H1 (cell line): ENCODE measurements at regions not wholly inside any gene's neighbourhood (a gene's known extent, or its start where the extent isn't known, plus 50 kb on each side); places are given as distances from the start of the nearest gene placed in this dataset.
A peak's percentile ranks its signal among the peaks of the same experiment; 100 is the strongest.

ENCODE experiments used
- CTCF ChIA-PET: fragments of 300-600 bp; sonication (Branson Sonifier 250); formaldehyde crosslinking; loops from one replicate; lab custom pipeline; 2021; ENCODE audit not compliant: partially characterized antibody; lab: Charles Lee
- POLR2A ChIA-PET: fragments of 300-600 bp; sonication (Branson Sonifier 250); formaldehyde crosslinking; loops from one replicate; lab custom pipeline; 2021; ENCODE audit warnings: inconsistent platforms; ENCODE audit not compliant: partially characterized antibody; lab: Charles Lee
- DNase-seq, 2 experiments: peaks; one replicate each; pipeline versions ENCODE4 v3.0.0 to v3.0.0-alpha.2; 2010 to 2022; ENCODE audit warnings: low spot score in 2 of 2, low read depth in 1 of 2, mixed read lengths in 1 of 2
- FAIRE-seq: peaks from 2 replicates; lab custom pipeline; 2011; peaks lifted over from hg19 to GRCh38; lab: Jason Lieb, UNC
- H2AFZ ChIP-seq: 2 replicates; pipeline ENCODE4 v1.8.1; 2012; ENCODE audit warnings: low read length, inconsistent platforms
- H2AK5ac ChIP-seq: 2 replicates; pipeline ENCODE4 v1.6.1; 2013; ENCODE audit warnings: low read depth, low read length
- H2BK120ac ChIP-seq: replicated peaks from 2 replicates; pipeline ENCODE3; 2013; ENCODE audit warnings: low read depth, low read length, inconsistent platforms
- H2BK12ac ChIP-seq: 2 replicates; pipeline ENCODE4 v1.6.1; 2013; ENCODE audit warnings: low read depth, low read length
- H2BK15ac ChIP-seq: 2 replicates; pipeline ENCODE4 v1.6.1; 2013; ENCODE audit warnings: low read length
- H2BK20ac ChIP-seq: 2 replicates; pipeline ENCODE4 v1.6.1; 2013; ENCODE audit warnings: low read length
- H2BK5ac ChIP-seq: 2 replicates; pipeline ENCODE4 v1.6.1; 2013; ENCODE audit warnings: low read depth, low read length
- H3K14ac ChIP-seq: 2 replicates; pipeline ENCODE4 v1.6.1; 2013; ENCODE audit warnings: inconsistent platforms; ENCODE audit not compliant: insufficient read length
- H3K18ac ChIP-seq: 2 replicates; pipeline ENCODE4 v1.6.1; 2013; ENCODE audit warnings: low read length; ENCODE audit errors: extremely low read depth
- H3K23ac ChIP-seq: 2 replicates; pipeline ENCODE4 v1.6.1; 2013; ENCODE audit warnings: inconsistent platforms; ENCODE audit not compliant: insufficient read length
- H3K23me2 ChIP-seq: 2 replicates; pipeline ENCODE4 v1.6.1; 2013; ENCODE audit warnings: low read depth, low read length
- H3K27ac ChIP-seq: 2 replicates; pipeline ENCODE4 v1.6.1; 2011; ENCODE audit warnings: low read depth, low read length, inconsistent platforms
- H3K27me3 ChIP-seq, 4 experiments: replicated peaks in 1 of 4; 1 replicate in 1 of 4; 2 replicates in 3 of 4; pipeline versions ENCODE4 v1.6.1 to v1.8.1; 2011 to 2013; ENCODE audit warnings: low read length in 3 of 4, mild to moderate bottlenecking in 3 of 4, inconsistent platforms in 2 of 4, mixed read lengths in 2 of 4, moderate library complexity in 1 of 4; ENCODE audit not compliant: control insufficient read depth in 3 of 4, insufficient read depth in 3 of 4; ENCODE audit errors: extremely low read depth in 1 of 4
- H3K36me3 ChIP-seq, 4 experiments: 2 replicates each; pipeline versions ENCODE4 v1.6.1 to v1.8.1; 2011 to 2013; ENCODE audit warnings: mild to moderate bottlenecking in 4 of 4, low read length in 3 of 4, moderate library complexity in 2 of 4, control low read depth in 1 of 4, inconsistent platforms in 1 of 4; ENCODE audit not compliant: insufficient read depth in 4 of 4, control insufficient read depth in 2 of 4
- H3K4ac ChIP-seq: replicated peaks from 2 replicates; pipeline ENCODE3; 2013; ENCODE audit warnings: low read length, low read depth, mixed read lengths, inconsistent platforms; ENCODE audit not compliant: insufficient read length
- H3K4me1 ChIP-seq, 4 experiments: replicated peaks in 1 of 4; 1 replicate in 1 of 4; 2 replicates in 3 of 4; pipeline versions ENCODE4 v1.6.1 to v1.8.1; 2011 to 2013; ENCODE audit warnings: low read length in 3 of 4, inconsistent platforms in 2 of 4, mixed read lengths in 1 of 4; ENCODE audit not compliant: insufficient read depth in 4 of 4, control insufficient read depth in 3 of 4
- H3K4me2 ChIP-seq, 2 experiments: 2 replicates each; pipeline versions ENCODE4 v1.6.1 to v1.8.1; 2011 to 2013; ENCODE audit warnings: low read depth in 2 of 2, low read length in 2 of 2, control low read depth in 1 of 2, inconsistent platforms in 1 of 2, mild to moderate bottlenecking in 1 of 2; ENCODE audit not compliant: insufficient read depth in 1 of 2
- H3K4me3 ChIP-seq, 4 experiments: fragments of 200-600, 300-600 bp in 1 of 4; sonication (generic), shearing (Covaris generic), sonication (Bioruptor Twin) in 1 of 4; 2 replicates each; pipeline versions ENCODE4 v1.5.1 to v1.8.1; 2011 to 2016; ENCODE audit warnings: low read length in 4 of 4, low read depth in 3 of 4, control low read depth in 2 of 4, inconsistent platforms in 2 of 4, mild to moderate bottlenecking in 2 of 4, mixed read lengths in 1 of 4, moderate library complexity in 1 of 4; ENCODE audit not compliant: insufficient read depth in 2 of 4; ENCODE audit errors: extremely low read depth in 1 of 4
- H3K56ac ChIP-seq: replicated peaks from 2 replicates; pipeline ENCODE3; 2013; ENCODE audit warnings: low read depth, mild to moderate bottlenecking, mixed read lengths, low read length, inconsistent platforms; ENCODE audit not compliant: insufficient read length
- H3K79me1 ChIP-seq: 2 replicates; pipeline ENCODE4 v1.6.1; 2013; ENCODE audit warnings: low read depth, low read length, control low read depth
- H3K79me2 ChIP-seq, 2 experiments: 2 replicates each; pipeline versions ENCODE4 v1.6.1 to v1.8.1; 2012 to 2013; ENCODE audit warnings: low read length in 2 of 2, mild to moderate bottlenecking in 2 of 2, inconsistent platforms in 1 of 2; ENCODE audit not compliant: insufficient read depth in 2 of 2, control insufficient read depth in 1 of 2
- H3K9ac ChIP-seq, 4 experiments: replicated peaks in 1 of 4; 1 replicate in 1 of 4; 2 replicates in 3 of 4; pipeline versions ENCODE4 v1.6.1 to v1.8.1; 2011 to 2013; ENCODE audit warnings: low read depth in 3 of 4, low read length in 3 of 4, control low read depth in 2 of 4, mild to moderate bottlenecking in 2 of 4, moderate library complexity in 2 of 4, inconsistent platforms in 1 of 4; ENCODE audit errors: extremely low read depth in 1 of 4
- H3K9me3 ChIP-seq, 2 experiments: 2 replicates each; pipeline versions ENCODE4 v1.6.1 to v1.8.1; 2012 to 2013; ENCODE audit warnings: mild to moderate bottlenecking in 2 of 2, moderate library complexity in 2 of 2, control low read depth in 1 of 2, inconsistent platforms in 1 of 2, low read depth in 1 of 2, low read length in 1 of 2, mixed read lengths in 1 of 2; ENCODE audit not compliant: insufficient read depth in 2 of 2
- H4K20me1 ChIP-seq, 2 experiments: replicated peaks in 1 of 2; 2 replicates each; pipeline versions ENCODE3 to v1.8.1; 2011 to 2013; ENCODE audit warnings: inconsistent platforms in 2 of 2, low read length in 2 of 2, mild to moderate bottlenecking in 1 of 2; ENCODE audit not compliant: insufficient read depth in 2 of 2, control insufficient read depth in 1 of 2
- H4K5ac ChIP-seq: 2 replicates; pipeline ENCODE4 v1.6.1; 2013; ENCODE audit warnings: low read length, low read depth, mixed read lengths, inconsistent platforms; ENCODE audit not compliant: insufficient read length
- H4K8ac ChIP-seq: 2 replicates; pipeline ENCODE4 v1.8.0; 2013; ENCODE audit warnings: mild to moderate bottlenecking, moderate library complexity, low read length, inconsistent platforms; ENCODE audit not compliant: insufficient read depth; ENCODE audit errors: extremely low read depth
- H4K91ac ChIP-seq: replicated peaks from 2 replicates; pipeline ENCODE3; 2013; ENCODE audit warnings: low read length, mixed read lengths, inconsistent platforms; ENCODE audit not compliant: insufficient read length
- HDAC6 ChIP-seq: IDR thresholded peaks from one replicate; pipeline ENCODE4 v1.7.1; 2012; ENCODE audit warnings: low read depth, mild to moderate bottlenecking, inconsistent platforms, low read length, moderate library complexity
- JUN ChIP-seq: IDR thresholded peaks from 2 replicates; pipeline ENCODE4 v1.6.1; 2011; ENCODE audit warnings: low read depth, mild to moderate bottlenecking, improper control_type of control experiment, low read length
- NRF1 ChIP-seq: IDR thresholded peaks from 2 replicates; pipeline ENCODE4 v1.6.1; 2011; ENCODE audit warnings: mild to moderate bottlenecking, low read depth, low read length, improper control_type of control experiment
- SRF ChIP-seq: IDR thresholded peaks from 2 replicates; pipeline ENCODE4 v1.6.1; 2011; ENCODE audit warnings: mild to moderate bottlenecking, low read depth, low read length, moderate library complexity
- USF2 ChIP-seq: IDR thresholded peaks from 2 replicates; pipeline ENCODE4 v1.6.1; 2011; ENCODE audit warnings: low read length, improper control_type of control experiment
- WGBS, 2 experiments: shearing (Covaris generic) in 1 of 2; methylation state at CpG; one replicate each; pipeline versions ENCODE4 v1.1.6 to v1.1.7; 2013 to 2015; ENCODE audit warnings: low lambda C conversion rate in 2 of 2, mixed read lengths in 2 of 2, inconsistent platforms in 1 of 2, low coverage in 1 of 2, missing lambda C conversion rate in 1 of 2; ENCODE audit not compliant: insufficient replicate concordance in 2 of 2, insufficient coverage in 1 of 2, insufficient read length in 1 of 2; ENCODE audit errors: extremely low coverage in 1 of 2, missing lambda C conversion rate in 1 of 2; 5-methylcytosine and 5-hydroxymethylcytosine counted together

- H2AFZ ChIP-seq, result no peak overlapping the region; the same call in 1 of the 2 replicates
- TF ChIP-seq JUN (no peak), HDAC6 (no peak), NRF1 (no peak), USF2 (no peak), SRF (peak; percentile 69)
- TF ChIP-seq, all 59 proteins: peak for 1
- WGBS, 2 experiments, result 82% methylated on average over 1 of the region's 2 CpGs; no CpG with 5 or more reads in 1 of the 2 experiments
- FAIRE-seq (no peak), DNase-seq (no peak)
- no peak overlapping the region for H3K23ac ChIP-seq
- CTCF ChIA-PET, result interaction anchor here (0.6 to 1.6 kb wide), 5 partner anchors 17 to 618 kb away, joined by 3 to 5 read pairs (median 4); no protein-coding TSS in a partner anchor
- no peak overlapping the region for H2BK15ac ChIP-seq
- H3K27me3 ChIP-seq, result no peaks in the 10 kb centered on the region
- H2AK5ac ChIP-seq, result no peak overlapping the region
- no peak overlapping the region for H3K9ac ChIP-seq
- no peak overlapping the region for H4K8ac ChIP-seq
- no peak overlapping the region for H4K5ac ChIP-seq
- no peak overlapping the region for H3K14ac ChIP-seq
- H3K79me2 ChIP-seq, result no peaks in the 10 kb centered on the region
- H3K18ac ChIP-seq, result no peak overlapping the region
- no peak overlapping the region for H3K56ac ChIP-seq
- no peak overlapping the region for H2BK20ac ChIP-seq
- H3K23me2 ChIP-seq, result no peaks in the 10 kb centered on the region
- H3K4me1 ChIP-seq, result peaks cover 6 to 22% (median 14%) of the 10 kb centered on the region in 4 experiments
- no peaks in the 10 kb centered on the region for H3K79me1 ChIP-seq
- no peaks in the 10 kb centered on the region for H4K20me1 ChIP-seq
- H3K4me3 ChIP-seq, result no peak overlapping the region
- peak overlapping the region in 1 of 2 experiments; percentile 4; a peak in 2 of 4 replicates for H3K4me2 ChIP-seq
- POLR2A ChIA-PET, result no interaction called here
- no peak overlapping the region for H3K27ac ChIP-seq
- no peak overlapping the region for H2BK120ac ChIP-seq
- H3K36me3 ChIP-seq, result no peaks in the 10 kb centered on the region
- no peak overlapping the region for H3K4ac ChIP-seq
- no peak overlapping the region for H2BK12ac ChIP-seq
- no peak overlapping the region for H4K91ac ChIP-seq
- H2BK5ac ChIP-seq, result no peak overlapping the region
- H3K9me3 ChIP-seq, result no peaks in the 10 kb centered on the region; a peak in 1 of 4 replicates
Measured at GRCh38 chr1:230519246-230519645, 93.1 kb upstream of the PGBD5 start.
